GM19438 (cell line): ENCODE measurements at regions not wholly inside any gene's neighbourhood (a gene's known extent, or its start where the extent isn't known, plus 50 kb on each side); places are given as distances from the start of the nearest gene placed in this dataset.

Source experiments
- ATAC-seq: cut with Tn5 transposase; IDR thresholded peaks from one replicate; pipeline ENCODE4 v1.9.1; 2021; ENCODE audit warnings: low read depth; ENCODE audit not compliant: unreplicated experiment

DNA sequence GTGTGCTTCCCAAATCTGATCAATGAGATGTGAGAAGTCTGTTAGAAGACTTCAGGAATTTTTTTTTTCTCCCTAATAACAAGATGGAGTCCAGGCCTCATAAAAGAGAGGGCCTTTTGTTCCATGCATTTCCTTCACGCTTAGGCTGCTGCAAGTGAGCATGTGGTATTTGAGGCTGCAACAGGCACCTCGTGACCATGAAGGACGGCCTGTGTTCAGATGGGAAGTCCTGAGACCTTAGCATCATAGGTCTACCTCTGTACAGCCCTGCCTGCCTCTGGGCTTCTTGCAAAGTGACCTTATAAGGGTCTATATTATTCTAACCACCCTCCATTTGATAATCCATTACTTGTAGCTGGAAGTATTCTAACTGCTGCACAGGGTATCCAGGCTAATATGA, 86.6 kb downstream of the BOD1 start:
- ATAC-seq = no peak

DNA sequence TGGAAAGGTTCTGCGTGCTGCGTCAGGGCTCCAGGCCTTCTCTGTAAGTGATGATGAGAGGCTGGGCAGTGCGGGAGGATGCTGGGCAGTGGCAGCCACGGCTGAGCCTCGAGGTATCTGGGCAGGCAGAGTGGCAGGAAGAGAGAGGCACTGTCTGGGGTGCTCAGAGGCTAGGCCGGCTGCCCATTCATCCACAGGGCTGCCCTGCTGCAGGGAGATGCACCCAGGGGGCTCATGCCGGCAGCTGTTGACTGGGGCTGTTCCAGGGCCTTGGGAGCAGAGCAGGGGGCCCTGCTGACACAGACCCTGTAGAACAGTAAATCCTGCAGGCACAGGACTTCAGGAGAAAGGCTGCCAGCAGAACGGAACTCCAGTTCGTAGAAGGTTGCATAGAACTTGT, 88.8 kb downstream of the BOD1 start:
- no peak for ATAC-seq

DNA sequence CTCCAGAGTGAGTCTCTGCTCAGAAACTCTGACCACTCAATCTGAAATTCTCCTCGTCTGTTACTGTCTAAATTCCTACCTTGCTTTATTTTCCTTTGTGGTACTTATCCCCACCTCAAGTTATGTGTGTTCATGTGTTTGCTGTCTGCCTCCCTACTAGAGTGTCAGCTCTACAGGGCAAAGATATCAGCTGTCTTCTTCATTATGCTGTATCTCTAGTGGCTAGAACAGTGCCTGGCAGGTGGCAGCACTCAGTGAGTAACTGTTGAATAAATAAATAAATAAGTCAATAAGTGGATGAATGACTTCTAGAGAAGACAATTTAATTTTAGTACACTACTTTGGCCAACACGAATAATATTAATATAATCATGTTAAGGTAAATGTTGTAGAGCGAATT, 92.3 kb downstream of the BOD1 start:
- ATAC-seq = no peak

DNA sequence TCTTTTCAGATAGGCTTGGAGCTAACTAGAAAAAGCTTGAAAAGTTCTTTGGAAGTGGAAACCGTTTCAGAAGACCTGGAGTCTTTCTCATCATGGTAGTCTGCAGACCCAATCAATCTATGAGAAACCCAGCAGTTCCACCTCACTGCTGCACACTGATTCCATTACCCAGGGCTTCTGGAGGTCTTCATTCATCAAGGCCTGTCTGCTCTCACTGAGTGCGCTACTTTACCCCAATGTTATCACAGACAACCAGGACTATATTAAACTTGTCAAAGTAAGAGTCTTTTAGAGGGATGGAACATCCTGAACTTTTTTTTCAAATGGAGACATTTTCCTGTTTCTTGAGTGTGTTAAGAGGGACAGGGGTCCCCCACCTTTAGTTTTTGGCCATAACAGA, 93.1 kb downstream of the BOD1 start:
- ATAC-seq = no peak

DNA sequence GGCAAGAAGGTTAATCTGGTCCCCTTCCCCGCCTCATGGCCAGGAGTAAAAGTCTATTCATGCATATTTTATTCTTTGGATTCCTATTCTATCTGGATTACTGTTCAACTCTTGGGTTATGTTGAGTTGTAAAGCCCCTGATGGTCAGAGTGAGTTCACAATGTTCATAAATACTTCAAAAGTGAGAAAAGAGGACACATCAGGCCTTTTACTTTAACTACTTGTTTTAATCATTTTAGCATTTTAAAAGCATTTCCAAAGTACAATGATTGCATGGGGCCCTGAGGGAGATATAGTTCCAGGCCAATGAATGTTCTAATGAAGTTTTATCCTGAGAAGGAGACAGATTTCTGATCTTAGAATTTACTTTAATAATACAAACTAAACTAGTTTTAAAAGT, 93.9 kb downstream of the BOD1 start:
- no peak for ATAC-seq

DNA sequence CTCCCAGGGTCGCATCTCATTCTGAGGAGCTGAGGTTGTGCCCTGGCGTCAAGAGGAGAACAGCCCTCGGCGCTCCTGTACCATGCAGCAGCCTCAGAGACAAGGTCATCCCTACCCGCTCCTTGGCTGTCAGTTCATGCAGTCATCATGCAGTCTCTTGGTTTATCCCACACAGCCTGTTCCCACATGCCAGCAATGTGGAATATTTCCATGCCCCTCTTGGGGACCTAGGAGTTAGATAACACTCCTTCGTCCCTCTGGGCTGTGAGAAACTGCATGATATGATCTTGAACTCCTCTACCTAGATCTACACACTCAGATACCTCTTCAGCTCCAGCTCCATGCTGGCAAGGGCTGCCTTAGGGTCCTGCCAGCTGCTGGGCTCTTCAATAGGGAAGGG, 97.6 kb downstream of the BOD1 start:
- ATAC-seq = no peak

DNA sequence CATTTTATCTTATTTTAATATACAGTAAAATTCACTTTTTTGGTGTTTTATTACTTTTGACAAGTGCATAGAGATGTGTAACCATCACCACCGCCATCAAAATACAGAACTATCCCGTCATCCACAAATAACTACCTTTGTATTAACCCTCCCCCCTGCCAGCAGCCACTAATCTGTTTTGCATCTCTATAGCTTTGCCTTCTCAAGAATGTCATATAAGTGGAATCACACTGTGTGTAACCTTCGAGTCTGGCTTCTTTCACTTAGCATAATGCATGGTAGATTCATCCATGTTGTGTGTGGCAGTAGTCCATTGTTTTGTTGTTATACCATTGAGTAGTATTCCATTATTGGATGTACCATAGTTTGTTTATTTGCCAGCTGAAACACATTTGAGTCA, 98.8 kb downstream of the BOD1 start:
- no peak for ATAC-seq

DNA sequence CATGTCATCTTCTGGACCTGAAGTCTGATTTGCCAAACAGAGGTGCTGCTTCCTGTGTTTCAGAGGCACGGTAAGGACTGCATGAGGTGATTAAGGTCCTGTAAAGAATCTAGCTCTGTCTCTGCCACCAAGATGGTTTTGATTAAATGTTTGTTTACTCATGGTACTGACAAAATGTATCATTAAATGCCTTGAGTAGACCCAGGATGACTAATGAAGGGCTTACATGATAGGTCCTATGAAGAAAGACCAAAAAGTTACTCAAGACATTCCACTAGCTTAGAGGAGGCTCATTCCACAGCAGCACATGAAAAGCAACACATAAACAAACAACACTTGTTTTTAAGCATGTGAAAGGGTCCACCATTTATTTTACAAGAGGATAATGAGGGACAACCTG, 100.9 kb downstream of the BOD1 start:
- ATAC-seq = no peak

DNA sequence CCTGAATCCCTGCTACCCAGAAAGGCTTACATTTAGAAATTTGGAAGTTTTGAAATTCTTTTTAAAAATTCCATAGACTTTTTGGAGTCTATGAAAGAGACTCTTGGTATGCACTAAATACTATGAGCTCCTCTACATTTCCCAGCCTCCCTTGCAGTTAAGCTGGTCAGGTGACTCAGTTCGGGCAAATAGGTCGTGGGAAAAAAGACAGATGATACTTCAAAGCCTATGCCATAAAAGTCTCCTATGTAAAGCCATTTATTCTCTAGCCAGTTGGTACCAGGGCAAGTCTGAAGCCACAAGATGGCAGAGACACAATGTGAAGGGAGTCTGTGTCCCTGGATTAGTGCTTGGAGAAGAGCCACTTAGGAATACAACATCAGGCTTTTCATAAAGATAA, 101.8 kb downstream of the BOD1 start:
- no peak for ATAC-seq

DNA sequence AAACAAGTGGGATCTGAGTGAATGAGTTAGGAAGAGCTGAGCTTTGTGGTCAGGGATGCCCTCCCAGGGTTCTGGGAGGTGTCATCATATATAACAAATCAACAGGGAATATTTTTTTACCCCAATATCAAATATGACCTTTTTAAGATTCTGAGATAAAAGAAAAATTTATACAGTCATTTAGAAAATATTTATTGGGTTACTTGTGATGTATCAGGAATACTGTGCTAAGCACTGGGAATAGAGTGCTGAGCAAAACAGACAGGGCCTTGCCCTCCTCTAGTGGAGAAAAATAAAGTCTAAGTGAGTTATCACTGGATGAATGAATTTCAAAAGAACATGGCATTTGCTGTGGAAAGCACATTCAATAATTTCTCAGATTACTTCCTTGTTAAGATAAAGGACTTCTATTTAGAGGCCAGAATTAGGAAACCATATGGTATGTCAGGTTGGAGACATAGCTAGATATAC, 102.9 kb downstream of the BOD1 start:
- no peak for ATAC-seq

DNA sequence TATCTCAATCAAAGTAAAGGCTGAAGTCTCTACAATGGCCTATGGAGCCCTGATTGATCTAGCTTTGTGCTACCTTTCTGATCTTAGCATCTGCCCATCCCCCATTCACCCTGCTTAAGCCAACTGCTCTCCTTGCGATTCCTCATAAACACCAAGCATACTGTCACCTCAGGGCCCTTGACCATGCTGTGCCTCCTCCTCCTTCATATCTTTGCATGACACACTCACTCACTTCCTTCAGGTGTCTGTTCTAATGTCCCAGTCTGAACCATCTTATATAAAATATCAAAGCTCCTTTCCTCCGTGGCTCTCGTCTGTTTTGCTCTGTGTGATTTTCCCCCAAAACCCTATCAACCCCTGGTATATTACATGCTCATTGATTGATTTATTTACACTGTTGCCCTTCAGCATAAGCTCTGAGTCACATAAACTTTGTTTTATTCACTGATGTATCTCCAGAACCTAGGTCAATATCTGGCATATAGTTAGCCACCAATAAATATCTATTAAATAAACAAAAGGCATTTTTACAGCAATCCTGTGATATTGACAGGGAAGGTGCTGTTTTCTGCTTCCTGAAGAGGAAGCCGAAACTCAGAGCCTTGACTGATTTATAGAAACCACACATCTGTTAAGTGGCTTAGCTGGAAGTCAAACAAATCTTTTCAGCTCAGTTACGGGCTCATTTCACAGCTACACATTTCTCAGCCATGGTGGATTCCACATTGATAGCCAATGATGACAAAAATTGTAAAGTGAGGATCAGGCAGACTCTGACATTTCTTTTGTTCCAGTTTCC, 103.6 kb downstream of the BOD1 start:
- ATAC-seq = no peak

DNA sequence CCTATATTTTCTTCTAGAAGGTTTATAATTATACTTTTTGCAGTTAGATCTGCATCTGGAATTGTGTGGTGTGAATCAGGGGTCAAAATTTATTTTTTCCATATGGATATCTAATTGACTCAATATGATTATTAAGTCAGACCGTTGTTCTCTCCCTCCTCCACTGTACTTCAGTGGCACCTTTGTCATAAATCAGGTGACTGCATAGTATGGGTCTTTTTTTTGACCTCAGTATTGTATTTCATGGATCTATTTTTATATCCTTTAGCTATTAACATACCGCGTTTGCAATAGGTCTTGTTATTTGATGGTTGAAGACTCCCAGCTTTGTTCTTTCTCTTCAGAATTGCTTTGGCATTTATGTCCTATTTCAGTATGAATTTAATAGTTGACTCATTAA, 107.4 kb downstream of the BOD1 start:
- no peak for ATAC-seq

DNA sequence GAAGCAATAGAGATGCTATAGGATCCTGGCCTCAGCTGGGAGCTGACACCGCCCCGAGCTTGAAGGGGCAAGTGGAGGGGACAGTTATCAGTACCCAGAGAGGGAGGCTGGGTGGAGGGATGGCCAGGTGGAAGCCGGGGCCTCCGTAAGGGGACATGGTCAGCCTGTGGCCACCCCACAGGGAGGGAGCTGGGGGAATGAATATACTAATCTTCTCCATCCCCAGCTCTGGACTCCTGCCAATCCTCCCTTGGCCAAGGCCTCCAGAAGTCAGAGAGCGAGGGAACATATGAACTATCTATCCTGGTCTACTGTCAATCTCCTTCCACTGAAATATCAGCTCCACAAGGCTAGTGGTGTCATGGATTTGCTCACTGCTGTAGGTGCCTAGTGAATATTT, 109.3 kb downstream of the BOD1 start:
- ATAC-seq = no peak

DNA sequence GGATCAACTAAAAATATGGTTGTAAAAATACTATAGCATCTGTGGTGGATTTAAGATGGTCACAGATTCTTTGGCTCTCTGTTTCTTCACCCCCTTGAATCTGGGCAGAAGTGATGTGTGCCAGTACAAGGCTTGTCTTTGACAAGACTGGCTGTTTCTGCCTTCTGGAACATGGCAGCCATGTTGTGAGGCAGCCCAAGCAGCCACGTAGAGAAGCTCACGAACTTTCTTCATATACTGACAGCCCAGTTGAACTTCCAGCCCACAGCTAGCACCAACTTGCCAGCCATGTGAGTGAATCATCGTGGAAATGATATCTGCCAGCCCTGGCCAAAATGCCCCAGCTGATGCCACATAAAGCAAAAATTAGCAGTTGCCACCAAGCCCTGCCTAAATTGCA, 110.8 kb downstream of the BOD1 start:
- ATAC-seq = no peak

DNA sequence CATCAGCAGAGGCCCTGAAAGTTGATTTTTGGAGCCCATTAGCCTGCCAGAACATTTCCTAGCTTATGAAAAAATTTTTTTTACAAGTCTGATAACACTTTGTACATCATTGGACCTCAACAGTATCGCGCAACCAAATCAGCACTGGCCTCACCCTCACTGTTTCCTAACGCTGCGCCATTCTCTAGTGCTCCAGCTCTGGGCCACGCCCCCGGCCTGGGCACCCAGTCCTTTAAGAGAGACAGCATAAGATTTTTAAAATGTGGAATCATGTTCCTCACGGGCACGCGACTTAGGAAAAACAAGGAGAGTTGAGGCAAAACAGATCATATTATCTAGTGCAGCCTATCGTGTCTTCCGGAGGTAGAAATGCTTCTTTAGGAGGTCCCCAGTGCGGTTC, 114.5 kb downstream of the BOD1 start:
- ATAC-seq = no peak

DNA sequence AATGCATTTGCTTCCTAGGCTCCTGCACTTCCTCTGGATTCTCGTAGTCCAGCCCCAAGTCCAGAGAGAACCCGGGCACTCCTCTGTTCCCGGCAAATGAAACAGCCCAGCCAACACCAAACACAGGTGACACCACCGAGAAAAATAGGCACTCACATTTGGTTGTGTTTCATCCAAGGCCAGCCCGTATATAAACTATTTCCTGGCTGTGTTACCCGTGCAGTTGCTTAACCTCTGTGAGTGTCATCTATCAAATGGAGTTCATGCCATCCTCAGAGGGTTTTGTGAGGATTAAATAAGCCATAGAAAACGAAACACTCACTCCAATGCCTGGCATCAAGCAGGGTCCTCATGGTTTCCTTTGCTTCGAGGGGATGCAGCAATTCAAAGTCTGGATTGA, 115.2 kb downstream of the BOD1 start:
- no peak for ATAC-seq

DNA sequence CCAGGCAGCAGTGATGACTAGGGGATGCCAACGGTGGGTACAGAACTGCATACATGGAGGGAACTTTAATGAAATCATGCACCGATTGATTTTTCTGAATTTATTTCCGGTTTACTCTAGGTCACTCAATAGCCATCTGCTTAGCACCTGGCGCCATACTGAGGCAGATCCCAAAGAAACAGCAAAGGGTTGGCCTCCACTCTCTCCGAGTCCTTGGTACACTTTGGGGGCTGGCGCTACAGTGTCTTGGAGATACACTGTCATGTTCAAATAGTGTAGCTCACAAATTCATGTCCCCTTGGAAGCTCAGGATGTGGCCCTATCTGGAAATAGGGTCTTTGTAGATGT, 116.3 kb downstream of the BOD1 start:
- ATAC-seq = no peak

DNA sequence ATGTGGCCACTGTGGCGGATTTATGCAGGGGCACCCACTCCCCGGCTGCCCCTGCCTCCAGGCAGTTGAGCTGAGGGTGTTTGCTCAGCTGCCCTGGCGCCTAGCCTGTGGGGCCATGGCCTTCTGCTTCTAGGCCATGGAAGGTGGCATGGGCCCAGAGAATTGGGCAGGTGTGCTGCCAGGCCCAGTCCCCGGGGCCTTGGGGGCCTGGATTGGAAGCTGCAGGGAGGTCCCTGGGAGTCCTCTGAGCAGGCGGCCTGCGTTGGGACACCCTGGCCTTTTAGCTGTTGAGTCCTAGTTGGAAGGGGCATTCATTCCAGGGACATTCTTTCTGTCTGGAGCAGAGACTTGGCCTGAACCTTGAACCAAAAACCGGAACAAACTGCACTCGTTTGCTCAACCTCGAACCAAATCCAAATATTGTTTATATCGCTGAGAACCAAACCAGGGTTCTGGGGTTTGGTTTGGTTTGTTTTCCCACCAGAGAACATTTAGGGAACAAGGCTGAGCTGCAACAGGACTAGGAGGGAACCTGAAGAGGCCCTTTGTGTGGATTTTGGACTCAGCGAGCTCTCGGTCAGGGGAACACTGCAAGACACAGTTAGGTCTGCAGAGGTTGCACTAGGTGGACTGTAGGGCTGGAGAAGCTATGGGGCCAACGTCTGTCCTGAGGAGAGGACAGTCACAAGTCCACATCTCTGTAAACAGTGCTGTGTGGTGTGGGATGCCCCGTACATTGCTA, 116.8 kb downstream of the BOD1 start:
- no peak for ATAC-seq

DNA sequence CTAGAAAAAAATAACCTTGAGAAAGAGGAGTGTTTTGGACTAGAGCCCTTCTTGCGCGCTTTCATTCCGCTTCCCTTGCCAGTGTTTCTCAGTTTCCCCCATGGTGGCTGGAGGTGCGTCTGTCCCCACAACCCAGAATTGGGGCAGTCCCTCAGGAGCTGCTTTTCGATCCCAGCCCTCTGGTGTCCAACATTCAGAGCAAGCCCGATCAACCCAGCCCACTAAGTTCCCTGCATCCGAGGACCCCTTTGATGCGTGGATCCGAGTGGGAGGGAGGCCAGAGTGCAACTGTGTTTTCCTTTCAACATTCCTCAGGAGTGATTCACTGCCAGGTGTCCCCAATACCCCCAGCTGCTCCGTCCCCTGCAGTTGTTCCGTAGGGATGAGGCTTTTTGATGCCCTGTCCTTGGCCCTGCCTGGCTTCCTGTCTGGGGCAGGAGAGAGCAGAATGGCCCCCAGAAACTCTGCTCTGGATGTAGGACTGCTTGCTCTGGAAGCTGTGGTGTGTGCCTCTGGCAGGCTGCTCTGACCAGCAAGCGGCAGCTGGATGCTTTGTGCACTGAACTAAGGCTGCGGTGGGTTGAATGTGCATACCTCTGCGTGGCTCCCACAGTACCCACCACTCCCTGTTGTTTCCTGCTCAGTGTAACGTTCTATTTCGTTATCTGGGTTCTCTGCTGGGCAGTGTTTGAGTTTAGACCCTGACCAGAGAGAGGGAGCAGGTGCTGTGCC, 117.5 kb downstream of the BOD1 start:
- ATAC-seq = no peak

DNA sequence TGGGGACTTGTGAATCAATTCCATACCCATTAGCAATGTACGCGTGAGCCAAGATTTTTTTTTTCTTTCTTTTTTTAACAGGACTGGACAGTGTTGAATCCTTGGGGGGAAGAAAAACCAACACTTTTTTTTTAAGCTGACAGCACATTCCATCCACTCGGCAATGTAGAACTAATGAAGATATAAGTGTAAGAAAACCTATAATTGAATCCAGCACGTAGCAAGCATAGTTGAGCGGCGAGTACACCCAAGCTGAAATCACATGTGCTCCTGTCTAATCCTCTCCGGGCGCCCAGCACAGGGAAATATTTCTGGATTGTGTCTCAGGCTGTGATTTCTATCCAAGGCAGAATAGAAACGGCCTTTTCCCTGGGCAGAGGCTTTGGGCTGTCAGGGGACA, 118.2 kb downstream of the BOD1 start:
- ATAC-seq = no peak

DNA sequence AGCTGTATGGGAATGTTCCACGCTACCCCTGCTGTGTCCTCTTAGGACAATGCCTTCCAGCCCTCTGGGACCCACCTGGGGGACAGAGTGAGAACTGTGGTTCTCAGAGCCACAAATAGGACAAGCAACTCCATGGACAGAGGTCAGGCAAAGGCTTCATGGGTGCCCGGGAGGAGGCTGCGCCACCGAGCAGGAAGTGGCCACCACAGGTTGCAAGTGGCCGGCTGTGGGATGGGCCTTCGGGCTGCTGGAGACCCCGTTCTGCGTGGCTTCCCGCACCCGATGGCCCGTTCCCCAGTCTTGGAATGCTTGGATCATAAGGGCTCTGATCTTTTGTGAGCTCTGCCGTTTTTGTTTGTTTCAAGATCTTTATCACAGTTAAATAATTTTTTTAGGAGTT, 118.8 kb downstream of the BOD1 start:
- ATAC-seq = no peak

DNA sequence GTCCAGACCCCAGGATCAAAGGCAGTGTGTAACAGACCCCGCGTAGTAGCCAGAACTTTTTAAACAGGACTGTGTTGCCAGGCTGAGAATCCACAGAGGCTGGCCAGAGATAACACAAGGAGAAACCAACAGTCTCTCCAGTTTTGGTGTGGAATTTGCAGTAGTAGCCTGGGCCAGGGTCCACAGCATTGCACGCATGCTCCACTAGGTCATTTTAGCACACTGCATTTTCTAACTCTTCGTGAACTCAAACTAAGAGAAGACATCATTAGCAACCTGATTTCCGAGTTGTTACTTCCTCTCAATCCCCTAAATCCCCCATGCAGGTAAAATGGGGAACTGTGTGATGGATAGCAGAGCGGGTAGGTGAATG, 119.6 kb downstream of the BOD1 start:
- ATAC-seq = no peak
